ENCODE measurements at regions not wholly inside any gene's neighbourhood (a gene's known extent, or its start where the extent isn't known, plus 50 kb on each side); places are given as distances from the start of the nearest gene placed in this dataset.
"Not testable (repeated sequence)": the region's sequence is repeated elsewhere in the genome, so short reads cannot be mapped to it uniquely, and the experiment has no call there.

- WGBS, 4 donors: 87 to 93% (median 91%) methylated on average over 4 of the region's 4 CpGs
- no peak overlapping the region for H3K4me3 ChIP-seq
- no peaks in the 10 kb centered on the region for H3K4me1 ChIP-seq
- DNase-seq (no peak), ATAC-seq (no peak)
- no peak overlapping the region for H3K27ac ChIP-seq
- intact Hi-C loops (cut with DNase I): no loop called here
- no peaks in the 10 kb centered on the region for H3K9me3 ChIP-seq
- TF ChIP-seq POLR2A (IDR thresholded peaks at IDR 0.05) (no peak), CTCF (IDR thresholded peaks at IDR 0.05) (no peak)
- no peaks in the 10 kb centered on the region for H3K27me3 ChIP-seq
- no peaks in the 10 kb centered on the region for H3K36me3 ChIP-seq
Measured at GRCh38 chr7:115613836-115614235, 416.7 kb downstream of the TFEC start.

GRCh38 chr7:115603416-115603815 is 427.1 kb downstream of the TFEC start:
- no peak for ATAC-seq
- intact Hi-C loops (cut with DNase I): no loop called here
- peaks cover 0 to 9% (median 0%) of the 10 kb centered on the region in 12 donors for H3K9me3 ChIP-seq
- no peak for DNase-seq
- no peak overlapping the region for H3K4me3 ChIP-seq
- no peaks in the 10 kb centered on the region for H3K36me3 ChIP-seq
- 88 to 94% (median 90%) methylated on average over 8 of the region's 8 CpGs for WGBS, 4 donors
- no peaks in the 10 kb centered on the region for H3K4me1 ChIP-seq
- TF ChIP-seq CTCF (IDR thresholded peaks at IDR 0.05): no peak
- TF ChIP-seq POLR2A (IDR thresholded peaks at IDR 0.05): no peak
- H3K27ac ChIP-seq: no peak overlapping the region
- H3K27me3 ChIP-seq: no peaks in the 10 kb centered on the region

- no peaks in the 10 kb centered on the region for H3K36me3 ChIP-seq
- H3K4me3 ChIP-seq: no peak overlapping the region
- no peaks in the 10 kb centered on the region for H3K4me1 ChIP-seq
- TF ChIP-seq CTCF (IDR thresholded peaks at IDR 0.05): no peak
- no peak for TF ChIP-seq POLR2A (IDR thresholded peaks at IDR 0.05)
- ATAC-seq: no peak
- peaks cover 0 to 36% (median 5%) of the 10 kb centered on the region in 12 donors for H3K9me3 ChIP-seq
- intact Hi-C loops (cut with DNase I): no loop called here
- 84 to 96% (median 95%) methylated on average over 1 of the region's 1 CpG for WGBS, 4 donors
- H3K27ac ChIP-seq: no peak overlapping the region
- DNase-seq: no peak
- no peaks in the 10 kb centered on the region for H3K27me3 ChIP-seq
Measured at GRCh38 chr7:115600207-115600606, 430.4 kb downstream of the TFEC start.

- H3K27ac ChIP-seq; H3K36me3 ChIP-seq; H3K4me1 ChIP-seq; H3K27me3 ChIP-seq; DNase-seq; H3K4me3 ChIP-seq; intact Hi-C loops (cut with DNase I); ATAC-seq: not testable (repeated sequence)
- WGBS, 4 donors: 87 to 97% (median 95%) methylated on average over 2 of the region's 2 CpGs
- H3K9me3 ChIP-seq: peaks cover 0 to 36% (median 5%) of the 10 kb centered on the region in 12 donors
Measured at GRCh38 chr7:115599184-115599583, 431.4 kb downstream of the TFEC start.

- peaks cover 0 to 36% (median 5%) of the 10 kb centered on the region in 12 donors for H3K9me3 ChIP-seq
- H3K27ac ChIP-seq; intact Hi-C loops (cut with DNase I); ATAC-seq; H3K4me1 ChIP-seq; H3K36me3 ChIP-seq; DNase-seq; H3K27me3 ChIP-seq; H3K4me3 ChIP-seq: not testable (repeated sequence)
- WGBS, 4 donors: 88 to 93% (median 91%) methylated on average over 2 of the region's 2 CpGs
Measured at GRCh38 chr7:115597220-115597619, 433.3 kb downstream of the TFEC start.

All from heart left ventricle (tissue), 16 donors.